ENCODE measurements at regions not wholly inside any gene's neighbourhood (a gene's known extent, or its start where the extent isn't known, plus 50 kb on each side); places are given as distances from the start of the nearest gene placed in this dataset.

DNA sequence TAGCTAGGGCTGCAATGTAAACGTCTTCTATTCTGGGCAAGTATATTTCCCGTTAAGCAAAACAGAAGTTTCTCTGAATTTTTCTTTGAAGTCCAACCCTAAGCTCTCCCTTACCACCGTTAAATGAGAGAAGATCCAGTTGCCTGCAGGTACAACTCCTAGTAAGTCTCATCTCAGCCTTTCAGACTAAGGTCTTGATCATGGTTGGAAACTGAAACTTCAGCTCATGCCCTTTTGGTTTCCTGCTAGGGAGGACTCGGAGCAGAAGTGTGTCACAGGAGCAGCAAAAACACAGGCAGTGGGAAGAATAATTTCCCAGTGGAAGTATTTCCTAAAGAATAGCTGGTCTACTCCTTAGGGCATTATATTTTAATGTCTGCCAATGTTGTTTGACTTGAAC is 717.9 kb downstream of the PRELID2 start:
- TF ChIP-seq POLR2A (IDR thresholded peaks at IDR 0.05; ENCODE audit: low read depth, low read length), result no peak
- TF ChIP-seq, protein P1, sequence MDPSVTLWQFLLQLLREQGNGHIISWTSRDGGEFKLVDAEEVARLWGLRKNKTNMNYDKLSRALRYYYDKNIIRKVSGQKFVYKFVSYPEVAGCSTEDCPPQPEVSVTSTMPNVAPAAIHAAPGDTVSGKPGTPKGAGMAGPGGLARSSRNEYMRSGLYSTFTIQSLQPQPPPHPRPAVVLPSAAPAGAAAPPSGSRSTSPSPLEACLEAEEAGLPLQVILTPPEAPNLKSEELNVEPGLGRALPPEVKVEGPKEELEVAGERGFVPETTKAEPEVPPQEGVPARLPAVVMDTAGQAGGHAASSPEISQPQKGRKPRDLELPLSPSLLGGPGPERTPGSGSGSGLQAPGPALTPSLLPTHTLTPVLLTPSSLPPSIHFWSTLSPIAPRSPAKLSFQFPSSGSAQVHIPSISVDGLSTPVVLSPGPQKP (IDR thresholded peaks at IDR 0.05; ENCODE audit: borderline replicate concordance, low read depth, low read length), result no peak
- TF ChIP-seq RFX5 (IDR thresholded peaks at IDR 0.05; ENCODE audit: low read depth, low read length), result no peak
- TF ChIP-seq MAZ (IDR thresholded peaks at IDR 0.05; ENCODE audit: borderline replicate concordance, low read depth, low read length), result no peak
- TF ChIP-seq, protein P2, sequence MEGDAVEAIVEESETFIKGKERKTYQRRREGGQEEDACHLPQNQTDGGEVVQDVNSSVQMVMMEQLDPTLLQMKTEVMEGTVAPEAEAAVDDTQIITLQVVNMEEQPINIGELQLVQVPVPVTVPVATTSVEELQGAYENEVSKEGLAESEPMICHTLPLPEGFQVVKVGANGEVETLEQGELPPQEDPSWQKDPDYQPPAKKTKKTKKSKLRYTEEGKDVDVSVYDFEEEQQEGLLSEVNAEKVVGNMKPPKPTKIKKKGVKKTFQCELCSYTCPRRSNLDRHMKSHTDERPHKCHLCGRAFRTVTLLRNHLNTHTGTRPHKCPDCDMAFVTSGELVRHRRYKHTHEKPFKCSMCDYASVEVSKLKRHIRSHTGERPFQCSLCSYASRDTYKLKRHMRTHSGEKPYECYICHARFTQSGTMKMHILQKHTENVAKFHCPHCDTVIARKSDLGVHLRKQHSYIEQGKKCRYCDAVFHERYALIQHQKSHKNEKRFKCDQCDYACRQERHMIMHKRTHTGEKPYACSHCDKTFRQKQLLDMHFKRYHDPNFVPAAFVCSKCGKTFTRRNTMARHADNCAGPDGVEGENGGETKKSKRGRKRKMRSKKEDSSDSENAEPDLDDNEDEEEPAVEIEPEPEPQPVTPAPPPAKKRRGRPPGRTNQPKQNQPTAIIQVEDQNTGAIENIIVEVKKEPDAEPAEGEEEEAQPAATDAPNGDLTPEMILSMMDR (conservative IDR thresholded peaks at IDR 0.05; ENCODE audit: low read depth, low read length), result no peak
- no peak for TF ChIP-seq NFE2L2 (IDR thresholded peaks at IDR 0.05; ENCODE audit: low read depth, low read length)
- TF ChIP-seq RAD21 (IDR thresholded peaks at IDR 0.05; ENCODE audit: low read length), result no peak
- TF ChIP-seq CHD1 (IDR thresholded peaks at IDR 0.05; ENCODE audit: low read depth, low read length), result no peak
- no peak for TF ChIP-seq MXI1 (IDR thresholded peaks at IDR 0.05; ENCODE audit: borderline replicate concordance, low read depth, low read length)
- TF ChIP-seq, protein P3, sequence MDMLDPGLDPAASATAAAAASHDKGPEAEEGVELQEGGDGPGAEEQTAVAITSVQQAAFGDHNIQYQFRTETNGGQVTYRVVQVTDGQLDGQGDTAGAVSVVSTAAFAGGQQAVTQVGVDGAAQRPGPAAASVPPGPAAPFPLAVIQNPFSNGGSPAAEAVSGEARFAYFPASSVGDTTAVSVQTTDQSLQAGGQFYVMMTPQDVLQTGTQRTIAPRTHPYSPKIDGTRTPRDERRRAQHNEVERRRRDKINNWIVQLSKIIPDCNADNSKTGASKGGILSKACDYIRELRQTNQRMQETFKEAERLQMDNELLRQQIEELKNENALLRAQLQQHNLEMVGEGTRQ (IDR thresholded peaks at IDR 0.05; ENCODE audit: low read depth, low read length), result no peak
- no peak for TF ChIP-seq BHLHE40 (IDR thresholded peaks at IDR 0.05; ENCODE audit: low read depth, low read length)
- TF ChIP-seq RCOR1 (IDR thresholded peaks at IDR 0.05; ENCODE audit: insufficient replicate concordance, low read length), result no peak
- no peak for TF ChIP-seq CEBPB (IDR thresholded peaks at IDR 0.05; ENCODE audit: low read depth, low read length)
- TF ChIP-seq MAFK (IDR thresholded peaks at IDR 0.05; ENCODE audit: low read depth, low read length), result no peak
- no peak for TF ChIP-seq FOS (IDR thresholded peaks at IDR 0.05; ENCODE audit: low read depth, low read length)
- TF ChIP-seq SMC3 (IDR thresholded peaks at IDR 0.05; ENCODE audit: low read depth, low read length), result no peak
- Histone ChIP-seq H3K36me3 (ENCODE audit: control insufficient read depth, insufficient read depth, low read length) (no peaks in the 10 kb centered on the region), H3K9ac (ENCODE audit: low read depth, low read length) (no peak overlapping the region), H4K91ac (ENCODE audit: insufficient read depth, low read depth, low read length) (no peak overlapping the region), H3K79me1 (ENCODE audit: low read depth in 1 of 2, low read length in 2 of 2) (no peaks in the 10 kb centered on the region), H3K9me3 (ENCODE audit: control insufficient read depth, insufficient read depth, low read length) (no peaks in the 10 kb centered on the region), H2BK15ac (ENCODE audit: low read depth, low read length) (no peak overlapping the region), H3K27ac (ENCODE audit: insufficient read depth, low read length) (no peak overlapping the region), H4K20me1 (ENCODE audit: insufficient read depth, low read length) (no peaks in the 10 kb centered on the region), H3K23ac (ENCODE audit: low read depth, low read length) (no peak overlapping the region), H3K4me1 (ENCODE audit: control insufficient read depth, insufficient read depth, low read length) (no peaks in the 10 kb centered on the region), H3K27me3 (ENCODE audit: control insufficient read depth, insufficient read depth, low read length) (no peaks in the 10 kb centered on the region), H2AK9ac (replicated peaks; ENCODE audit: low read depth, low read length, poor library complexity) (no peak overlapping the region), H3K4me3 (ENCODE audit: insufficient read depth, low read depth, low read length) (no peak overlapping the region), H3K4me2 (ENCODE audit: low read depth, low read length) (no peak overlapping the region), H3K14ac (replicated peaks; ENCODE audit: low read depth, low read length) (no peak overlapping the region), H2BK120ac (ENCODE audit: low read depth, low read length) (no peak overlapping the region), H3K18ac (ENCODE audit: low read depth, low read length) (no peak overlapping the region), H3K56ac (ENCODE audit: extremely low read depth, insufficient read depth, low read length) (no peak overlapping the region), H2AK5ac (ENCODE audit: low read depth, low read length) (no peak overlapping the region), H3K9me1 (ENCODE audit: insufficient read depth, low read length) (no peaks in the 10 kb centered on the region), H4K8ac (ENCODE audit: low read depth in 2 of 2, low read length in 2 of 2) (no peak overlapping the region), H4K5ac (ENCODE audit: low read depth, low read length) (no peak overlapping the region), H2BK20ac (ENCODE audit: low read depth, low read length) (no peak overlapping the region), H2BK5ac (ENCODE audit: low read depth, low read length, poor library complexity, severe bottlenecking) (no peak overlapping the region), H2AFZ (replicated peaks; ENCODE audit: low read length, poor library complexity) (no peak overlapping the region), H3K4ac (ENCODE audit: low read depth, low read length) (no peak overlapping the region)
- DNase-seq (no peak), ATAC-seq (ENCODE audit: low read depth) (no peak)
- ChIA-PET POLR2A (ENCODE audit: unreplicated experiment) (no interaction called here), CTCF (interaction anchor here (0.6 kb wide), 1 partner anchor 53 kb away, joined by 5 read pairs; no protein-coding TSS in a partner anchor)
- no TSS peak for BruUV-seq (replicated peaks)
- dilution Hi-C loops (cut with HindIII; ENCODE audit: low sequenced_read_pairs, unreplicated experiment), result no loop called here
- intact Hi-C loops (cut with micrococcal nuclease), result no loop called here
- in situ Hi-C loops (cut with MboI; ENCODE audit: low sequenced_read_pairs), result no loop called here
- no CpG with 5 or more reads among the region's 4 CpGs for WGBS, 2 experiments (ENCODE audit: extremely low coverage in 2 of 2, insufficient read length in 1 of 2)

Measured in IMR-90 (cell line).